ENCODE measurements at regions not wholly inside any gene's neighbourhood (a gene's known extent, or its start where the extent isn't known, plus 50 kb on each side); places are given as distances from the start of the nearest gene placed in this dataset.

DNA sequence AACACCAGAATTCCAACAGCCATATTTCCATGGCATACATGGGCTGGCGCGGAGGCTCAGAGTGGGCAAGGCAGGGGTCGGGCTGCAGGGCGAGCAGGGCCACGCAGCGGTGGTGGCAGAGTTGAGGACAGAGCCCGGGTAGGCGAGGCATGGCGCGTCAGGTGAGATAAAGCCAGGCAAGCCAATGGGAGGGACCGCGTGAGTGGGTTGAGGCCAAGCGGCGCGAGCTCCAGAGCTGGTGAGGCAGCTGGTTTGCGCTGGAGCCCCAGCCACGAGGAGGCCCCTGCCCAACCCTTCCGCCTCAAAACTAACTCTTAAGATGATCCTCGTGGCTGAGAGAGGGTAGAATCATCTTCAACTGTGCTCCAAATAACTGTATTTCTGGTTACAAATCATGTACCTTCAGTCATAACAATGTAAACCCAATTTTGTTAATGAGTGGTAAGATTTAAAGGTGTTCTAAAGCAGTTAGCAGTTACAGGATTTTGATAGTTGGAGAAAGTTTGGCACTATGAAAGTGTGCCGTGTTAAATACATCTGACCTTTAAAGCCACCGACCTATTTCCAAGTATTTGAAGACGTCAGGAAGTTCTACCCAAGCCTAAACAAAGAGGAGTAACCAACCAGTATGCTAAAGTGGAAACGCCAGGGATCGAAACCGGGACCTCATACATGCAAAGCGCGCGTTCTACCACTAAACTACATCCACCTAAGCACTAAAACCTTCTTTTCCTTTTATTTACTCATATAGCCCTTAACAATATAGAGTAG lies 107.9 kb downstream of the GPX5 start:
- TF ChIP-seq SIN3A (IDR thresholded peaks at IDR 0.05; ENCODE audit: borderline replicate concordance, insufficient read depth, low read length) = no peak
- TF ChIP-seq, protein P1, sequence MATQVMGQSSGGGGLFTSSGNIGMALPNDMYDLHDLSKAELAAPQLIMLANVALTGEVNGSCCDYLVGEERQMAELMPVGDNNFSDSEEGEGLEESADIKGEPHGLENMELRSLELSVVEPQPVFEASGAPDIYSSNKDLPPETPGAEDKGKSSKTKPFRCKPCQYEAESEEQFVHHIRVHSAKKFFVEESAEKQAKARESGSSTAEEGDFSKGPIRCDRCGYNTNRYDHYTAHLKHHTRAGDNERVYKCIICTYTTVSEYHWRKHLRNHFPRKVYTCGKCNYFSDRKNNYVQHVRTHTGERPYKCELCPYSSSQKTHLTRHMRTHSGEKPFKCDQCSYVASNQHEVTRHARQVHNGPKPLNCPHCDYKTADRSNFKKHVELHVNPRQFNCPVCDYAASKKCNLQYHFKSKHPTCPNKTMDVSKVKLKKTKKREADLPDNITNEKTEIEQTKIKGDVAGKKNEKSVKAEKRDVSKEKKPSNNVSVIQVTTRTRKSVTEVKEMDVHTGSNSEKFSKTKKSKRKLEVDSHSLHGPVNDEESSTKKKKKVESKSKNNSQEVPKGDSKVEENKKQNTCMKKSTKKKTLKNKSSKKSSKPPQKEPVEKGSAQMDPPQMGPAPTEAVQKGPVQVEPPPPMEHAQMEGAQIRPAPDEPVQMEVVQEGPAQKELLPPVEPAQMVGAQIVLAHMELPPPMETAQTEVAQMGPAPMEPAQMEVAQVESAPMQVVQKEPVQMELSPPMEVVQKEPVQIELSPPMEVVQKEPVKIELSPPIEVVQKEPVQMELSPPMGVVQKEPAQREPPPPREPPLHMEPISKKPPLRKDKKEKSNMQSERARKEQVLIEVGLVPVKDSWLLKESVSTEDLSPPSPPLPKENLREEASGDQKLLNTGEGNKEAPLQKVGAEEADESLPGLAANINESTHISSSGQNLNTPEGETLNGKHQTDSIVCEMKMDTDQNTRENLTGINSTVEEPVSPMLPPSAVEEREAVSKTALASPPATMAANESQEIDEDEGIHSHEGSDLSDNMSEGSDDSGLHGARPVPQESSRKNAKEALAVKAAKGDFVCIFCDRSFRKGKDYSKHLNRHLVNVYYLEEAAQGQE (IDR thresholded peaks at IDR 0.05; ENCODE audit: insufficient read depth in 1 of 2, low read depth in 2 of 2, low read length in 2 of 2) = no peak
- TF ChIP-seq FOXP2 (optimal IDR thresholded peaks at IDR 0.05; ENCODE audit: borderline replicate concordance, extremely low read depth, extremely low read length, insufficient read depth) = no peak
- no peak for TF ChIP-seq POLR2AphosphoS5 (IDR thresholded peaks at IDR 0.05; ENCODE audit: low read depth, low read length)
- TF ChIP-seq TAF1 (IDR thresholded peaks at IDR 0.05; ENCODE audit: borderline replicate concordance, insufficient read depth, low read length) = no peak

DNA sequence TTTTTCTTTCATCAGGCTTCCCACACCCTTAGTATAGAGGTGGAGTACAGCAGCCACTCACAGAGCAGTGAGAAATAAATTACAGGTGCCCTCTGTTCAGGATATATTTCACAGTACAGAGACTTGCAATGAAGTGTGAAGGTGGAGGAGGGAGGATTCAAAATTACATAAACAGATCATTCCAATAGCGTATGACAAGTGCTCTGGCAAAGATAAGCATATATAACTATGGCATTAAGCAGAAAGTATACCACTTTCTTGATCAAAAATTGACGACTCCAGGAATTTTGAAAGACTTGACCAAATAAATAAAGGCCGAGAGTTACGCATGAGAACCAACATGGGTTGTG lies 108.7 kb downstream of the GPX5 start:
- TF ChIP-seq TAF1 (IDR thresholded peaks at IDR 0.05; ENCODE audit: borderline replicate concordance, insufficient read depth, low read length) (no peak), POLR2AphosphoS5 (IDR thresholded peaks at IDR 0.05; ENCODE audit: low read depth, low read length) (no peak), SIN3A (IDR thresholded peaks at IDR 0.05; ENCODE audit: borderline replicate concordance, insufficient read depth, low read length) (no peak), FOXP2 (optimal IDR thresholded peaks at IDR 0.05; ENCODE audit: borderline replicate concordance, extremely low read depth, extremely low read length, insufficient read depth) (no peak)
- TF ChIP-seq, protein P1 (IDR thresholded peaks at IDR 0.05; ENCODE audit: insufficient read depth in 1 of 2, low read depth in 2 of 2, low read length in 2 of 2) = no peak

DNA sequence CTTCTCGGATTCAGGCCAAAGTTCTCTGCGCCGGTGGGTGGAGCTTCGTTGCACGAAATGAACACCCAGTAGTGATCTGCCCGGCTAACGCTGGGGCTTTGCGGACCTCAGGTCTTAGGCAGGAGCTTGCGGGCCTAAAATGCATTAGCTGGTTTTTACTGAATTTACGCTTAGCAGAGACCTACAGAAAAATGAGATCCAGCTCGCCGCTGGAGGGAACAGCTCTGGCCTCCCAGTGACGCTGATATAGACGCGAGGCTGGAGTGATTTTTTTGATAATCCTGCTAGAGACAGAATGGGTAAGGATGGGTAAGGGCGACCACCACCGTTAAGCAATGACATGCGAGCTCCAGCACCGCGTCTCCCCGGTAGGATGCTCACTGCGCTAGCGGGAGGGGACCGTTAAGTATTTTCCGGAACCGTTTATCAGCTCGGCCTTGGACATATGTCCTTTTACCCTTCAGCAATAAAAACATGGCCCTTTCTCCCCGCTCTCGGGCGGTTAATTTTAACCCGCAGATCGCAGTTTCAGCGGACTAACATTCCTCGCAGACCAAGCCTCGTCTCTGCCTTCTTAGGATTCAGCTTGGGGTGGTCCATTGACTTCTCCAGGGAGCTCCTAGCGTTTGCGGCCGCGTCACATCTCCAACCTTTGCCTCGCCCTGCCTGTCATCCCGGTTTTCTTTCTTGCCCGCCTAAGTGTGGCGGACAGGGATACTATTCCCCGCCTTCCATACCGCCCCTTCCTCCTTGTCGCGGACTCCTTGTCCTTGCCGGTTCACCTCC lies 109.3 kb downstream of the GPX5 start:
- TF ChIP-seq SIN3A (IDR thresholded peaks at IDR 0.05; ENCODE audit: borderline replicate concordance, insufficient read depth, low read length) (no peak), POLR2AphosphoS5 (IDR thresholded peaks at IDR 0.05; ENCODE audit: low read depth, low read length) (no peak), TAF1 (IDR thresholded peaks at IDR 0.05; ENCODE audit: borderline replicate concordance, insufficient read depth, low read length) (no peak), FOXP2 (optimal IDR thresholded peaks at IDR 0.05; ENCODE audit: borderline replicate concordance, extremely low read depth, extremely low read length, insufficient read depth) (no peak)
- TF ChIP-seq, protein P1 (IDR thresholded peaks at IDR 0.05; ENCODE audit: insufficient read depth in 1 of 2, low read depth in 2 of 2, low read length in 2 of 2) = no peak

DNA sequence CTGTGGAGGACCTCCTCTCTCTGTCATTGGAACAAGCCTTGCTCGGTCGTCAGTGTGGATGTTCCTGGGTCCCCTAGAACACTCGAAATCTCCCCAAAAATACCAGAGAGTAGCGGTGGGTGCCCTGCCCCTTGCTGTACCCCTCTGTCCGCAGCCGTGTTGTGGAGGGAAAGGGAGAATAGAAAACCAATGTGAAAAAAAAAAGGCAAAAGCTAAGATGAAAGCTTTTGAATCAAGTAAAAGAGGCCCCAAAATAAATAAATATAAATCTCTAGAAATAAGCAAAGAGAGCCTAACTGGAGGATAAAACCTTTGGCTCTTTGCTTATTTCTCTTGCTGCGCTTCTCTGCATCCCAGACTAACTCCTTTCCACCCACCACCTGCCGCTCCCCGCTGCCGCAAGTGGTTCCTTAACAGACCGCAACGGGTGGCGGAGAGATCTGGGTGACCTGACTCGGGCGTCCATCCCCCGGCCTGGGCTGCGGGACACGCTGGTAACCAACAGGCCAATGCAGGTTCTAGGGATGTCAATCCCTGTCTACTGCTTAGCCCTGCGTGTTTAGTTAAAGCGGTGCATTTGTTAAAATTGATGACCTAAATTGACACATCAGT lies 110.0 kb downstream of the GPX5 start:
- no peak for TF ChIP-seq TAF1 (IDR thresholded peaks at IDR 0.05; ENCODE audit: borderline replicate concordance, insufficient read depth, low read length)
- TF ChIP-seq, protein P1 (IDR thresholded peaks at IDR 0.05; ENCODE audit: insufficient read depth in 1 of 2, low read depth in 2 of 2, low read length in 2 of 2) = no peak
- no peak for TF ChIP-seq FOXP2 (optimal IDR thresholded peaks at IDR 0.05; ENCODE audit: borderline replicate concordance, extremely low read depth, extremely low read length, insufficient read depth)
- no peak for TF ChIP-seq POLR2AphosphoS5 (IDR thresholded peaks at IDR 0.05; ENCODE audit: low read depth, low read length)
- TF ChIP-seq SIN3A (IDR thresholded peaks at IDR 0.05; ENCODE audit: borderline replicate concordance, insufficient read depth, low read length) = no peak
